ENCODE measurements at regions not wholly inside any gene's neighbourhood (a gene's known extent, or its start where the extent isn't known, plus 50 kb on each side); places are given as distances from the start of the nearest gene placed in this dataset.

GRCh38 chr6:1015825-1016224 lies 296.1 kb upstream of the FOXQ1 start:
- Histone ChIP-seq H3K27me3 (ENCODE audit: control insufficient read depth, insufficient read depth, low read length) (no peaks in the 10 kb centered on the region), H3K36me3 (replicated peaks; ENCODE audit: control insufficient read depth, insufficient read depth, low read length) (no peaks in the 10 kb centered on the region), H3K4me3 (ENCODE audit: insufficient read depth, low read depth, low read length) (no peak overlapping the region)
- DNase-seq: no peak

- Histone ChIP-seq H3K27me3 (ENCODE audit: control insufficient read depth, insufficient read depth, low read length) (no peaks in the 10 kb centered on the region), H3K36me3 (replicated peaks; ENCODE audit: control insufficient read depth, insufficient read depth, low read length) (no peaks in the 10 kb centered on the region), H3K4me3 (ENCODE audit: insufficient read depth, low read depth, low read length) (no peak overlapping the region)
- no peak for DNase-seq
These were observed 297.5 kb upstream of the FOXQ1 start for GRCh38 chr6:1014431-1014807.

- Histone ChIP-seq H3K4me3 (ENCODE audit: insufficient read depth, low read depth, low read length) (no peak overlapping the region), H3K27me3 (ENCODE audit: control insufficient read depth, insufficient read depth, low read length) (no peaks in the 10 kb centered on the region), H3K36me3 (replicated peaks; ENCODE audit: control insufficient read depth, insufficient read depth, low read length) (no peaks in the 10 kb centered on the region)
- DNase-seq: no peak
These were observed 298.1 kb upstream of the FOXQ1 start for GRCh38 chr6:1013656-1014430.

- H3K4me3 ChIP-seq (ENCODE audit: insufficient read depth, low read depth, low read length): no peak overlapping the region
- H3K27me3 ChIP-seq (ENCODE audit: control insufficient read depth, insufficient read depth, low read length): no peaks in the 10 kb centered on the region
- H3K36me3 ChIP-seq (replicated peaks; ENCODE audit: control insufficient read depth, insufficient read depth, low read length): no peaks in the 10 kb centered on the region
- DNase-seq: no peak
These were observed 302.8 kb upstream of the FOXQ1 start for GRCh38 chr6:1009103-1009502.

- Histone ChIP-seq H3K36me3 (replicated peaks; ENCODE audit: control insufficient read depth, insufficient read depth, low read length) (no peaks in the 10 kb centered on the region), H3K27me3 (ENCODE audit: control insufficient read depth, insufficient read depth, low read length) (no peaks in the 10 kb centered on the region), H3K4me3 (ENCODE audit: insufficient read depth, low read depth, low read length) (no peak overlapping the region)
- DNase-seq: no peak
These were observed 304.7 kb upstream of the FOXQ1 start for GRCh38 chr6:1007159-1007558.

GRCh38 chr6:1004885-1005630 lies 306.8 kb upstream of the FOXQ1 start:
- H3K36me3 ChIP-seq (replicated peaks; ENCODE audit: control insufficient read depth, insufficient read depth, low read length): no peaks in the 10 kb centered on the region
- no peak overlapping the region for H3K4me3 ChIP-seq (ENCODE audit: insufficient read depth, low read depth, low read length)
- no peak for DNase-seq
- no peaks in the 10 kb centered on the region for H3K27me3 ChIP-seq (ENCODE audit: control insufficient read depth, insufficient read depth, low read length)

GRCh38 chr6:1003394-1004160 lies 308.3 kb upstream of the FOXQ1 start:
- no peaks in the 10 kb centered on the region for H3K27me3 ChIP-seq (ENCODE audit: control insufficient read depth, insufficient read depth, low read length)
- no peak overlapping the region for H3K4me3 ChIP-seq (ENCODE audit: insufficient read depth, low read depth, low read length)
- DNase-seq: no peak
- no peaks in the 10 kb centered on the region for H3K36me3 ChIP-seq (replicated peaks; ENCODE audit: control insufficient read depth, insufficient read depth, low read length)

- no peak for DNase-seq
- Histone ChIP-seq H3K27me3 (ENCODE audit: control insufficient read depth, insufficient read depth, low read length) (no peaks in the 10 kb centered on the region), H3K4me3 (ENCODE audit: insufficient read depth, low read depth, low read length) (no peak overlapping the region), H3K36me3 (replicated peaks; ENCODE audit: control insufficient read depth, insufficient read depth, low read length) (no peaks in the 10 kb centered on the region)
These were observed 308.9 kb upstream of the FOXQ1 start for GRCh38 chr6:1002989-1003388.

- Histone ChIP-seq H3K27me3 (ENCODE audit: control insufficient read depth, insufficient read depth, low read length) (no peaks in the 10 kb centered on the region), H3K36me3 (replicated peaks; ENCODE audit: control insufficient read depth, insufficient read depth, low read length) (no peaks in the 10 kb centered on the region), H3K4me3 (ENCODE audit: insufficient read depth, low read depth, low read length) (no peak overlapping the region)
- no peak for DNase-seq
These were observed 308.9 kb upstream of the EXOC2 start for GRCh38 chr6:1001655-1002349.

GRCh38 chr6:999552-999951 lies 306.6 kb upstream of the EXOC2 start:
- Histone ChIP-seq H3K4me3 (ENCODE audit: insufficient read depth, low read depth, low read length) (no peak overlapping the region), H3K27me3 (ENCODE audit: control insufficient read depth, insufficient read depth, low read length) (no peaks in the 10 kb centered on the region), H3K36me3 (replicated peaks; ENCODE audit: control insufficient read depth, insufficient read depth, low read length) (no peaks in the 10 kb centered on the region)
- DNase-seq: no peak

- Histone ChIP-seq H3K4me3 (ENCODE audit: insufficient read depth, low read depth, low read length) (no peak overlapping the region), H3K27me3 (ENCODE audit: control insufficient read depth, insufficient read depth, low read length) (no peaks in the 10 kb centered on the region), H3K36me3 (replicated peaks; ENCODE audit: control insufficient read depth, insufficient read depth, low read length) (no peaks in the 10 kb centered on the region)
- no peak for DNase-seq
These were observed 305.6 kb upstream of the EXOC2 start for GRCh38 chr6:998551-998950.

- Histone ChIP-seq H3K27me3 (ENCODE audit: control insufficient read depth, insufficient read depth, low read length) (no peaks in the 10 kb centered on the region), H3K4me3 (ENCODE audit: insufficient read depth, low read depth, low read length) (no peak overlapping the region), H3K36me3 (replicated peaks; ENCODE audit: control insufficient read depth, insufficient read depth, low read length) (no peaks in the 10 kb centered on the region)
- no peak for DNase-seq
These were observed 303.4 kb upstream of the EXOC2 start for GRCh38 chr6:996271-996852.

- no peaks in the 10 kb centered on the region for H3K27me3 ChIP-seq (ENCODE audit: control insufficient read depth, insufficient read depth, low read length)
- no peak for DNase-seq
These were observed 298.3 kb upstream of the EXOC2 start for GRCh38 chr6:991192-991591.

GRCh38 chr6:984031-984430 lies 291.1 kb upstream of the EXOC2 start:
- DNase-seq: no peak
- Histone ChIP-seq H3K36me3 (replicated peaks; ENCODE audit: control insufficient read depth, insufficient read depth, low read length) (no peaks in the 10 kb centered on the region), H3K27me3 (ENCODE audit: control insufficient read depth, insufficient read depth, low read length) (no peaks in the 10 kb centered on the region), H3K4me3 (ENCODE audit: insufficient read depth, low read depth, low read length) (no peak overlapping the region)

More at GRCh38 chr6:991192-991591, 298.3 kb upstream of the EXOC2 start:
- no peaks in the 10 kb centered on the region for H3K36me3 ChIP-seq (replicated peaks; ENCODE audit: control insufficient read depth, insufficient read depth, low read length)
- H3K4me3 ChIP-seq (ENCODE audit: insufficient read depth, low read depth, low read length): no peak overlapping the region

Data from H7 (cell line).